AG10803 (cell line): ENCODE measurements at regions not wholly inside any gene's neighbourhood (a gene's known extent, or its start where the extent isn't known, plus 50 kb on each side); places are given as distances from the start of the nearest gene placed in this dataset.
A peak's percentile ranks its signal among the peaks of the same experiment; 100 is the strongest.

Experiments used
- DNase-seq: peaks from one replicate; pipeline ENCODE4 v3.0.0; 2010; ENCODE audit warnings: low read depth
- H3K4me3 ChIP-seq: 2 replicates; pipeline ENCODE4 v1.5.1; 2011; ENCODE audit warnings: mild to moderate bottlenecking, low read length, control low read depth
- TF ChIP-seq, protein P1 (sequence below): conservative IDR thresholded peaks from 2 replicates; pipeline ENCODE4 v1.5.1; 2011; ENCODE audit warnings: mild to moderate bottlenecking, low read length, control low read depth, inconsistent platforms

DNA sequence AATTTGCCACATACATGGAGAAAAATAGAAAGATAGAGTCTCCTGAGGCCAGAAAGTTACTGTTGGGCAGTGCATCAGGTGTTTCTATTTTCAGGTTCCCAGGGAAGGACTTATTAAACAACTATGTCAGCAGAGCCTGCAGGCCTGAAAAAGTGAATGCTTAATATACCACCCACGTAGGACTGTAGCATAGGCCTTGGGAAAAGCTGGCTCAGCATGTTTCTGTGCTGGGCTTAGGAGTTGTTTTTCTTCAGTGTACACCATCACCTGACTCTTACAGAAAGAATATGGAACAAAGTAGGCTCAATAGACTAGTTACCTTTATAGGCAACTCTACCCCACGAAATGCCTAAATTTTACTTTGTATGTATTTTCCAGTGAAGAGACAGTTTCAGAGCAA, 1385.9 kb downstream of the FAM133A start:
- no peak overlapping the region for H3K4me3 ChIP-seq
- TF ChIP-seq, protein P1, sequence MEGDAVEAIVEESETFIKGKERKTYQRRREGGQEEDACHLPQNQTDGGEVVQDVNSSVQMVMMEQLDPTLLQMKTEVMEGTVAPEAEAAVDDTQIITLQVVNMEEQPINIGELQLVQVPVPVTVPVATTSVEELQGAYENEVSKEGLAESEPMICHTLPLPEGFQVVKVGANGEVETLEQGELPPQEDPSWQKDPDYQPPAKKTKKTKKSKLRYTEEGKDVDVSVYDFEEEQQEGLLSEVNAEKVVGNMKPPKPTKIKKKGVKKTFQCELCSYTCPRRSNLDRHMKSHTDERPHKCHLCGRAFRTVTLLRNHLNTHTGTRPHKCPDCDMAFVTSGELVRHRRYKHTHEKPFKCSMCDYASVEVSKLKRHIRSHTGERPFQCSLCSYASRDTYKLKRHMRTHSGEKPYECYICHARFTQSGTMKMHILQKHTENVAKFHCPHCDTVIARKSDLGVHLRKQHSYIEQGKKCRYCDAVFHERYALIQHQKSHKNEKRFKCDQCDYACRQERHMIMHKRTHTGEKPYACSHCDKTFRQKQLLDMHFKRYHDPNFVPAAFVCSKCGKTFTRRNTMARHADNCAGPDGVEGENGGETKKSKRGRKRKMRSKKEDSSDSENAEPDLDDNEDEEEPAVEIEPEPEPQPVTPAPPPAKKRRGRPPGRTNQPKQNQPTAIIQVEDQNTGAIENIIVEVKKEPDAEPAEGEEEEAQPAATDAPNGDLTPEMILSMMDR, result no peak
- no peak for DNase-seq

DNA sequence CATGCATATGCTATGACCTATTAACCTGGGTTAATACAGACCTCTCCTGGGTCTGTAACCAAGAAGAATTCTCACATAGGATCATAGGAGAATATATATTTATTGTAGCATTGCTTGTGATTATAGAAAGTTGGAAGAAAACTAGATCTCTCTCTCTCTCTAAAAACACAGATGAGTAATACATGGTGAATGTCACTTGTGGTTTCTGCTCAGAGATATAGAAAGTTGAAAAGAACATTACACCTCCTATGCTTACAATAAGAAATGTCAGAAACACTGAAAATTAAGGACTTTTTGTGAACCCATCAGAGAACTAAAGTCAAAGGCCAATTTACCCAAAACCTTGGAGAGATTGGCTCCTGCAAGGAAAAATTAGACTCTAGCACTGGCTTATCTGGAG, 1389.5 kb downstream of the FAM133A start:
- no peak overlapping the region for H3K4me3 ChIP-seq
- no peak for DNase-seq
- TF ChIP-seq, protein P1, result no peak

DNA sequence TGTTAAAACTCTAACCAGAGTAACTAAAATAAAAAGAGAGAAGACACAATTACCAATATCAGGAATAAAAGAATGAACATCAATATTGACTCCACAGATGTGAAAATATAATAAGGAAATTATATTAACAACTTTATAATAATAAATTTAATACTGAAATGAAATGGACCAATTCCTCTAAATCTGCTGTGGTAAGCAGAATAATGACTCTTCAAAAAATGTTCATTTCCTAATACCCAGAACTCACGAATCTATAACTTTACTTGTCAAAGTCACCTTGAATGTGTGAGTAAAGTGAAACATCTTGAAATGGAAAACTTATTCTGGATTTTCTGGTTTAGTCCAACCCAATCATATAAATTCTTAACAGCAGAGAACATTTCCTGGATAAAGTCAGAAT, 1391.1 kb downstream of the FAM133A start:
- H3K4me3 ChIP-seq, result no peak overlapping the region
- no peak for DNase-seq
- TF ChIP-seq, protein P1, result no peak

DNA sequence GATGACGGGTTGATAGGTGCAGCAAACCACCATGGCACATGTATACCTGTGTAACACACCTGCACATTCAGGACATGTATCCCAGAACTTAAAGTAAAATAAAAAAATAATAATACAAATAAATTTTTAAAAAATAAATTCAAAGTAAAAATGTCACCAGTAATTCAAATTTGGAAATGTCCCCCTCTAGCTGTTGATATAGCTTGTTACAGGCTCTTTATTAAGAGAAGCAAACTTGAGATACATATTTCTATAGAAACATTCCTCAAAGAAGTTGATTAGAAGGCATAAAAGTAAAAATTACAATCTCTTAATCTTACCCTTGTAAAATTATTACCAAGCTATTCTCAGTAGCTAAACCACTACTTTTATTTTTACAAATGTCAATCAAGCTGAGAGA, 1397.0 kb downstream of the FAM133A start:
- no peak for DNase-seq
- TF ChIP-seq, protein P1, result peak; percentile 35
- H3K4me3 ChIP-seq, result no peak overlapping the region

DNA sequence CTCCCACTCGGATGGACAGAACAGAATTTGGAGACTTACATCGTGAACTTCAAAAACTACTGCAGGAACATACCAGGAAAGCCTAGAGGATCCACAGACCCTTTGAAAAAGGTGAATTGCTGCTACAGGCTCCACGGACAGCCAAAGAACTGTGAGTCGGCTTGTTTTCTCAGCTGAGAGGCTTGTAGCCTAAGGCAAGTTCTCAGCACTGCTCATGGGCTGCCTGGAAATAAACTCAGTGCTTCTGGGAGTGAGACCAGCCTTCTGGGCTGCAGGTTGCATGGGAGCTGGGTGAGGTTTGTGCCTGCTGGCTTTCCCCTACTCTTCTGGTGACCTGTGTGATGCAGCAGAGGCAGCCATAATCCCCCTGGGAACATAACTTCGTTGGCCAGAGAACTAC, 1397.6 kb downstream of the FAM133A start:
- no peak for DNase-seq
- TF ChIP-seq, protein P1, result no peak
- no peak overlapping the region for H3K4me3 ChIP-seq

DNA sequence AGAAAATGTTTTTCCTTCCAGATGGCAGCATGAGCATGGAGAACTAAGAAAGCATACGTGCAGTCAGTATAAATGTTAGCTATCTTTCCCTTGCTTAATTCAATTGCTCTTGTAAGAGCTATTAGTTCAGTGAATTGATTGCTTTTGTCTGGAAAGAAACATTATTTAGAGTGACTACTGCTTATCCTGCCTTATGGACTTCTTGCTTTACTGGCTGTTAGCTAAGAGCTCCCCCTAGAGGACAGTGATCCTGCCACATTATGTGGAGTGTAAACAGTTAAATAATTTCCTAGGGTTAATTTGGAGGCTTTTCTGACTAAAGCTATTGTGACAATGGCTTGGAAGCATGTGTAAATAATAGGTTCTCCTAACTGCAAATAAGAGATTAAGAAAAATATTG, 1402.4 kb downstream of the FAM133A start:
- DNase-seq, result peak; percentile 53
- TF ChIP-seq, protein P1, result peak; percentile 60
- H3K4me3 ChIP-seq, result no peak overlapping the region

DNA sequence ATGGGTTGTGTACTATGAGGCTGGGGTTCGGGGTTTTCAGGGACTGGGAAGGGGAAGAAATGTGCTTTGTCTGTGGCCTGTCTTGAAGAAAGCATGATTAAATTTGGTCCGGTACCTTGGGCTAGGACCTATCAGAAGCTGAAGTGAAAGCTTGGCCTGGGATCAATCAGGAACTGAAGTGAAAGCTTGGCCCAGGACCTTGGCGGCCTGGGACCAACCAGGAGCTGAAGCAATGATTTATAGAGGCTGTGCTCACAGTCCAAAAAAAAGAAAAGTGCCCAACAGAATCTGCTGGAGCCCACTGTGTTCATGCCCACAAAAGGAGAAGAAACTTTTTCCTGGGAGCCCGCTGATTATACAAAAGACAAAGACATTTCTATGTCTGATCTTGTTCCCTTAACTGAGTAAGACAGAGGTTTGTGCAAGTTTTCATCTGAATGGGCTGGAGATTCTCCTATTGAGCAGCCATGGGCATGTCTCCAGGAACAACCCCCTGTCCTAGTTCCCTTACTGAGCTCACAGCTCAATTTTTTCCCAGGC, 1427.9 kb downstream of the FAM133A start:
- no peak overlapping the region for H3K4me3 ChIP-seq
- TF ChIP-seq, protein P1, result no peak
- DNase-seq, result no peak
